Loucy (cell line): ENCODE measurements at regions not wholly inside any gene's neighbourhood (a gene's known extent, or its start where the extent isn't known, plus 50 kb on each side); places are given as distances from the start of the nearest gene placed in this dataset.

Experiments used
- CTCF ChIP-seq: fragments of 200-600 bp; sonication (generic); conservative IDR thresholded peaks from 2 replicates; pipeline ENCODE4 v1.5.1; 2014; ENCODE audit warnings: mild to moderate bottlenecking, antibody characterized with exemption, low read length
- EZH2phosphoT487 ChIP-seq: fragments of 200-600 bp; IDR thresholded peaks from 2 replicates; pipeline ENCODE4 v1.6.1; 2018; ENCODE audit warnings: antibody characterized with exemption, mild to moderate bottlenecking, moderate library complexity, borderline replicate concordance

GRCh38 chr2:216554286-216554685 is 55.6 kb downstream of the RPL37A start:
- no peak for TF ChIP-seq CTCF
- no peak for TF ChIP-seq EZH2phosphoT487
